ENCODE measurements at regions not wholly inside any gene's neighbourhood (a gene's known extent, or its start where the extent isn't known, plus 50 kb on each side); places are given as distances from the start of the nearest gene placed in this dataset.
"Not testable (repeated sequence)": the region's sequence is repeated elsewhere in the genome, so short reads cannot be mapped to it uniquely, and the experiment has no call there.

DNA sequence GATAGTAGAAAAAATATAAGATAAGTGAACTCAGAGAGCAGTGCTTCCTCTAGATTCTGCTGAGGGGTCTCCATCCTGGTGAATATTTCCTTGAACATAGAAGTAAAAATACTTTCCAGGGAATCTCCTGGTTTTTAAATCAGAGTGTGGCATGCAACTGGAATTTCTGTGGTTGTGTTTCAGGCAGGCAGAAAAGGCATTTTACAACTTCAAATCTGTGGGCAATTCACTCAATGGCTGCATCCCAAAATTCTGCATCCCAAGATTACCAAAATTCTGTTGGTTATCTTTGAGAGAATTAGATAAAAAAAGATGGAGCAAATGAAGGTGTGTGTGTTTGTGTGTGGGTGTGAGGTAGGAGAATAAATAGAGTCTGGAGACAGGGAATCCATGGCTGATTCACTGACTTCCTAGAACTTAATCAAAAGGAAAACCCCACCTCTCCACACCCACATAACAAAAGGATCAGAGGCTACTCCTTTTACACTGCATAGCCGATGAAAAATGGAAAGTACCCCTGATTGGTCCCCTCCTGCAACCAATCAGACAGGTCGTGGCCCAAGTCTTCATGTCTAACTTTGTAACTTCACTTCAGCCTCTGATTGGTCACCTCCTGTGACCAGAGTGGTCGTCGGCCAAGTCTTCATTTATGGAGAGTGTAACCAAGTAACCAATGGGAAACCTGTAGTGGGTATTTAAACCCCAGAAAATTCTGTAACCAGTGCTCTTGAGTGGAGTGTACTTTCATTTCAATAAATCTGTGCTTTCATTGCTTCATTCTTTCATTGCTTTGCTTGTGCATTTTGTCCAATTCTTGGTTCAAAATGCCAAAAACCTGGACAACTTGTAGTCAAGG is 112.8 kb downstream of the DLEU7 start:
- FAIRE-seq, result no peak

DNA sequence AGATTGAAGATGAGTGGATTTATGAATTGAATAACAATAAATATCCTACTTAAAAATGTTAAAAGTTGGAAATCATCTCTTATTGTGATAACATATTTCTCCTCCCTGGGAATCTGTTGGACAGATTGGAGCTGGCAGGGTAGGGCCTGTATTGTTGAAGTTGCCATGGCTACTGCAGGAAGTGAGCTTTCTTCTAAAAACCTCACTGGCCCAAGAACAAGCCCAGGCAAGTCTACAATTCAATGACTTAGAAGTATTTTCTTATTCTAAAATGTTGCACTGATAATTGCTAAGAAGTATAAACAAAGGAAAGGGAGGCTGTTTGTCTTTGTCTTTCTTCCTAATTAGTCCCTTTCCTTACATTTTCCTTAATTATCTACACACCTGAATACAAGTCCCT is 112.1 kb downstream of the DLEU7 start:
- no peak for FAIRE-seq

- no peak for FAIRE-seq
Measured at GRCh38 chr13:50732712-50733111, 110.8 kb downstream of the DLEU7 start.

DNA sequence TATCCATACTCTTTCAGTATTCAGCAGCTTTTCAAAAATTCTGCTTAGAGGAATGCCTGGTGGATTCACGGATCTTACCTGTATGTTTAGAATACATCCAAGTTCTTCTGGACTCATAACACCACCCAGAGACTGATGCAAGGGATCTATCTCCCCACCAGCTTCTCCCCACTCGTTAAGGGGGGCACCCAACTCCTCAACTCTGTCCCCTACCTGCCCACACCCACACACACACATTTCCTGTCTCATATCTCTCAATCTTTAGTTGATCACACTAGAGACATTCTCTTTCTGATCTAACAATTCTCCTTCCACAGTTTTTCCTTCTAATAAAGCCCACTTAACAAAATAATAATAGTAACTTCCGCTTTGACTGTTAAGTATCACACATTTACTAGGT is 110.1 kb downstream of the DLEU7 start:
- FAIRE-seq, result no peak

DNA sequence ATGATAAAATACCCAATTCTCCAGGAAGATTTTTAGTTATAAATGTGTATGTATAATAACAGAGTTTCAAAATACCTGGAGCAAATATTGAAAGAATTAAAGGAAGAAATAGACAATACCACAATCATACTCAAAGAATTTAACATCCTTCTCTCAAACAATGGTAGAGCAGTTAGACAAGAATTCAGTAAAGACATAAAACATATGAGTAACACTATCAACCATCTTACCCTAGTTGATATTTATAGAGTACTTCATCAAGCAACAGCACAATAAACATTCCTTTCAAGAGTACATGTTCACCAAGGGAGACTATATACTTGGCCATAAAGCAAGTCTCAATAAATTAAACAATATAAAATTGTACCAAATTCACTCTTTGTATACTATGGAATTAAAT is 108.4 kb downstream of the DLEU7 start:
- FAIRE-seq, result no peak

- FAIRE-seq, result no peak
Measured at GRCh38 chr13:50740052-50740741, 103.3 kb downstream of the DLEU7 start.

GRCh38 chr13:50742353-50742752 is 101.1 kb downstream of the DLEU7 start:
- no peak for FAIRE-seq

DNA sequence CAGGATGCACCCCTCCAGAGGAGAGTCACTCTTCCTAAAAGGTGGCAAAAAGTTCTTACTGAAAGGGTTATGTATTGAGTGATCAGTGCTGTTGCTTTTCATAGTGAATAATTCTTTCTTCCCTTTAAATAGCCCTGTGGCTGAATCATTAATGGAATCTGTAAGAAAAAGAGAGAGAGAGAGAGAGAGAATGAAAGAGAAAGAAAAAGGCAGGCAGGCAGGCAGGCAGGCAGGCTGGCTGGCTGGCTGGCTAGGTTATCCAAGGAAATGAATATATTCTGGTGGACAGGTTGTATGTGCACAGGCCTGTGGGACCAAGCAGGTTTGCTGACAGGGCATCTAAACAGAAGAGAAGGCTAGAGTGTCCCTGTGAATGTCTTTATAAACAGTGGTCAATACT is 100.5 kb downstream of the DLEU7 start:
- FAIRE-seq, result no peak

- no peak for FAIRE-seq
Measured at GRCh38 chr13:50744116-50744660, 99.3 kb downstream of the DLEU7 start.

DNA sequence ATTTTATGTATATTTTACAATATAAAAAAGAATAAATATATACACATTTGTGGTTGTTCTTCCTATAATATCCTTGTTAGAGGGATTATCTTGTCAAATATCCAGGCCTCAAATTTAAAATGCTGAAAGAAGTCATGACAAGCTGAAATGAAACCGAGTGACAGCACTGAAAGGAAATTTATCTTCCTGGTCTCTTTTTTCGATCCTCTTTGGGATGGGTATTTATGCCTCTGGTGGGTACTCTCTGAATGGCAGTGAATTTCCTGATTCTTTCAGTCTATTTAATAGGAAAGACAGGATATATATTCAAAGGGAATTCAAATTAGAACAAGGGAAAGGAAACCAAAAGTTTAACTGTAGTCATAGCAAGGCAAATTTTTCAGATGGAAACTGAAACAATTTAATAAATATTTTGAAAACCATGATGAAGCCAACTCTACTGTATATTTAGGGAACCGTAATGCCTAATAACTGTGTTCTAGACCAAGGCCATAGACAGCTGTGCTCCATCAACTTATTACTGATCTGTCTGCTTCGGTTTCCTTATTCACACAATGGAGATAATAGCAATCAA is 97.9 kb downstream of the DLEU7 start:
- no peak for FAIRE-seq

DNA sequence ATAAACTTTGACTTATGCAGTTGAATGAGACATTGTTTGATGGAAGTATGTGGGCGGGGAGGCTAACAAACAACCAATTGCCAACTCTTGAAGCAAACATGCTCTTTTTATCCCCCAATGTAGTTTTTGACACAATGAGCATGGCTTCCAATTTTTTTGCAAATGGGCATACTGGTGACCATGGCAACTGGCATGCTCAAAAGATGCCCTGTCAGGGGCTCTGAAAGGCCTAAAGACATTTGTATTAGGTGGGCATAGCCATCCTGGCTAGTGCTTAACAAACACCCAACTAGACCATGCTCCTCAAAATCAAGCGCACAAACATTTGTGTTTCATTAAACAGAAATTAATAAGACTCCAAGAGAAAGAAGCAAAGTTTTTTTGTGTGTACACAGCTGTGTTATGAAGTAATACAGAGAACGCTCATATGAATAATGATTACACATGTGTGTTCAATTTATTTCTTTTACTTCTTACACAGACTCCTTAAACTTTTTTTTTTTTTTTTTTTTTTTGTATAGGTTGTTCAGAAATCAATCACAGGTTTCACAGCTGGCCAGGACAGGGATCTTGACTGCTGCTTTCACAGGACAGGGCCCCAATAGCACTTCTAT is 95.6 kb downstream of the DLEU7 start:
- no peak for FAIRE-seq

DNA sequence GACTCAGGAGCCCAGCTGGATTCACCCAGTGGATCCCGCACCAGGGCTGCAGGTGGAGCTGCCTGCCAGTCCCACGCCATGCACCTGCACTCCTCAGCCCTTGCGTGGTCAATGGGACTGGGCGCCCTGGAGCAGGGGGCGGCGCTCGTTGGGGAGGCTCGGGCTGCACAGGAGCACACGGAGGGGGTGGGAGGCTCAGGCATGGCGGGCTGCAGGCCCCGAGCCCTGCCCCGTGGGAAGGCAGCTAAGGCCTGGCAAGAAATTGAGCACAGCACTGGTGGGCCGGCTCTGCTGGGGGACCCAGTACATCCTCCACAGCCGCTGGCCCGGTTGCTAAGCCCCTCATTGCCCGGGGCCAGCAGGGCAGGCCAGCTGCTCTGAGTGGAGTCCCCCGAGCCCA is 90.3 kb downstream of the DLEU7 start:
- not testable (repeated sequence) for FAIRE-seq

GRCh38 chr13:50755862-50756685 is 87.4 kb downstream of the DLEU7 start:
- not testable (repeated sequence) for FAIRE-seq

GRCh38 chr13:50757008-50757407 is 86.5 kb downstream of the DLEU7 start:
- FAIRE-seq, result no peak

- FAIRE-seq, result no peak
Measured at GRCh38 chr13:50758796-50759195, 84.7 kb downstream of the DLEU7 start.

- FAIRE-seq, result no peak
Measured at GRCh38 chr13:50760751-50761150, 82.7 kb downstream of the DLEU7 start.

DNA sequence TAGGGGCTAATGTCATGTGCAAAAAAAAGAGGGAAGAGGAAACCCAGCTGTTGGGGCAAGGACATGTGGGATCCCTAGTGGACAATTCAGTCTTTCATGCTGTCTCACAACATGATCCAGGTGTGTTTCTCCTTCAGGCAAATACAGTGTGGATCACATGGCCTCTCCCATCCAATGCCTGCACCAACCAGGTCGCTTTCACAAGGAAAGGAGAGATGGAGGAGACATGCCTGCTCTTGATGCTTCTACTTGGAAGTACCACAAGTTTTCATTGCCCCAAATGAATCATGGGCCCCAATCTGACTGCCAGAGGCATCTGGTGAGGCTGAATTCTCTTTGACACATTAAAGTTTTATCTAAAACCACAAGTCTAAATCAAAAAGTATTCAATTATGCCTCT is 82.1 kb downstream of the DLEU7 start:
- FAIRE-seq, result no peak

DNA sequence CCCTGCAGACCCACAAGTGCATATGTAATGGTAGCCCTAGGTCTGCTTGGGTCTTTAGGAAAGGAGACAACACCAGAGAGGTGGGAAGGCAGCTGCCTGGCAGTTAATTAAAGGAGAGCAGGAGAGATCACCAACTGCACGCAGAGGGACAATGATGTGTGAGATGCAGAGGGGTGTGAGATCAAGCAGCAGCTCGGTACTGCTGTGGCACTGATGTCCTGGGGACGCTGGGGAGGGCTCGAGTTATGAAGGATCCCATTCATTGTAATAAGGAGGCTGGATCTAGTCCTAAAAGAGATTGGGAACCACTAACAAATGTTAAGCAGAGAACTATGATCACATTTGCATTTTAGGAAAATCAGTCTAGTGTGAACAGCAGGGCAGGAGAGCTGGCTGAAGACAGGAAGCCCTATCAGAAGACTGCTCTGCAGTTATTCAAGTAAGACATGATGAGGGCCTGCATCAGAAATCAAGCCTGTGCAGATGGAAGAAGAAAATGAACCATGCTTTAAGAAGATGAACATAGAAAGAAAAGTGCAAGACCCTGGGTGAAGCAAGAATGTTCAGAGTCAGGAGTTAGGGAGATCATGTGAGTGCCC is 80.4 kb downstream of the DLEU7 start:
- FAIRE-seq, result no peak

DNA sequence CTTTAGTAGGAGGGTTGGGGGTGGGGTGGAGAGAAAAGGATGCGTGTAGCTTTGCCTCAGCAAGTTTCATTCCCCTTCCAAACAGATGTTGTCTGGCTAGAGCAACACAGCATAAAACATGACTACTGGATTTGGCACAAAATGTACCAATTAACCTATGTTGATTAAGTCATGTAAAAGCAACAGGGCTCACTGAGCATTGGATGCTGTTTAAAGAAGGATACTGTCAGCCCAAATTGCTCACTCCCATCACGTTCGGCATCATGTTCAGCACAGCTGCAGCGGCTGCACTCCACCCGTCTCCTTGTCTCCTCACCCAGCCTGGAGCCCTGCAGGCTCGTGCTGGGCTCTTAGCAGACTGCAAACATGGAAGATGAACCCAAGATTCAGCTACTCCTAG is 77.5 kb downstream of the DLEU7 start:
- no peak for FAIRE-seq

GRCh38 chr13:50766695-50767094 is 76.8 kb downstream of the DLEU7 start:
- FAIRE-seq, result no peak

GRCh38 chr13:50772881-50773280 is 70.6 kb downstream of the DLEU7 start:
- FAIRE-seq, result not testable (repeated sequence)
